IMR-90 (cell line): ENCODE measurements at regions not wholly inside any gene's neighbourhood (a gene's known extent, or its start where the extent isn't known, plus 50 kb on each side); places are given as distances from the start of the nearest gene placed in this dataset.

Source experiments
- ATAC-seq: fragments of 200-7000 bp; cut with Tn5 transposase; 2 replicates; pipeline ENCODE4 v1.9.1; 2020; ENCODE audit warnings: low read depth, mild to moderate bottlenecking, moderate library complexity
- BruUV-seq: library from RNA; stranded (reverse); fragments of 400-500 nt; replicated peaks from 2 replicates; lab custom pipeline; 2021; lab: Mats Ljungman, UMichigan
- CTCF ChIA-PET: fragments of 300-600 bp; formaldehyde crosslinking; extraction: SDS; loops from one replicate; lab custom pipeline; 2021; ENCODE audit warnings: antibody characterized with exemption; lab: Yijun Ruan, JAX
- POLR2A ChIA-PET: fragments of 300-600 bp; sonication (Branson Sonifier 250); formaldehyde crosslinking; loops from one replicate; lab custom pipeline; 2022; ENCODE audit warnings: antibody characterized with exemption; ENCODE audit not compliant: unreplicated experiment; lab: Charles Lee
- DNase-seq: peaks from one replicate; pipeline ENCODE4 v3.0.0; 2013
- H2AFZ ChIP-seq: replicated peaks from 2 replicates; pipeline ENCODE3; 2013; ENCODE audit warnings: low read length, mild to moderate bottlenecking; ENCODE audit not compliant: poor library complexity
- H2AK5ac ChIP-seq: 2 replicates; pipeline ENCODE4 v1.6.1; 2013; ENCODE audit warnings: low read depth, low read length, inconsistent platforms
- H2AK9ac ChIP-seq: replicated peaks from 2 replicates; pipeline ENCODE3; 2013; ENCODE audit warnings: mild to moderate bottlenecking, low read depth, low read length, moderate library complexity; ENCODE audit not compliant: poor library complexity
- H2BK120ac ChIP-seq: 2 replicates; pipeline ENCODE4 v1.6.1; 2013; ENCODE audit warnings: low read depth, low read length, inconsistent platforms
- H2BK15ac ChIP-seq: 3 replicates; pipeline ENCODE4 v1.6.1; 2013; ENCODE audit warnings: low read depth, low read length, inconsistent platforms
- H2BK20ac ChIP-seq: 2 replicates; pipeline ENCODE4 v1.6.1; 2013; ENCODE audit warnings: low read depth, mild to moderate bottlenecking, inconsistent platforms, low read length, moderate library complexity
- H2BK5ac ChIP-seq: 2 replicates; pipeline ENCODE4 v1.6.1; 2013; ENCODE audit warnings: mild to moderate bottlenecking, low read depth, low read length, inconsistent platforms; ENCODE audit not compliant: poor library complexity, severe bottlenecking
- H3K14ac ChIP-seq: replicated peaks from 2 replicates; pipeline ENCODE4 v1.6.1; 2013; ENCODE audit warnings: low read depth, low read length, inconsistent platforms
- H3K18ac ChIP-seq: 2 replicates; pipeline ENCODE4 v1.6.1; 2013; ENCODE audit warnings: low read depth, low read length, control low read depth
- H3K23ac ChIP-seq: 2 replicates; pipeline ENCODE4 v1.6.1; 2013; ENCODE audit warnings: low read depth, low read length, inconsistent platforms
- H3K27ac ChIP-seq: 2 replicates; pipeline ENCODE4 v1.5.1; 2013; ENCODE audit warnings: mild to moderate bottlenecking, control low read depth, low read length; ENCODE audit not compliant: insufficient read depth
- H3K27me3 ChIP-seq: 2 replicates; pipeline ENCODE4 v1.6.1; 2013; ENCODE audit warnings: low read length; ENCODE audit not compliant: control insufficient read depth, insufficient read depth
- H3K36me3 ChIP-seq: 2 replicates; pipeline ENCODE4 v1.6.1; 2013; ENCODE audit warnings: low read length, mixed read lengths; ENCODE audit not compliant: control insufficient read depth, insufficient read depth
- H3K4ac ChIP-seq: 2 replicates; pipeline ENCODE4 v1.6.1; 2013; ENCODE audit warnings: low read depth, low read length, inconsistent platforms
- H3K4me1 ChIP-seq: 2 replicates; pipeline ENCODE4 v1.6.1; 2013; ENCODE audit warnings: low read length, mixed read lengths; ENCODE audit not compliant: control insufficient read depth, insufficient read depth
- H3K4me2 ChIP-seq: 2 replicates; pipeline ENCODE4 v1.6.1; 2013; ENCODE audit warnings: low read depth, mild to moderate bottlenecking, control low read depth, low read length, moderate library complexity
- H3K4me3 ChIP-seq: 2 replicates; pipeline ENCODE4 v1.5.1; 2013; ENCODE audit warnings: low read depth, mild to moderate bottlenecking, control low read depth, low read length, moderate library complexity; ENCODE audit not compliant: insufficient read depth
- H3K56ac ChIP-seq: 2 replicates; pipeline ENCODE4 v1.6.1; 2013; ENCODE audit warnings: low read length, inconsistent platforms; ENCODE audit not compliant: insufficient read depth; ENCODE audit errors: extremely low read depth
- H3K79me1 ChIP-seq, 2 experiments: 2 replicates each; pipeline ENCODE4 v1.6.1; 2013; ENCODE audit warnings: low read length in 2 of 2, inconsistent platforms in 1 of 2, low read depth in 1 of 2
- H3K9ac ChIP-seq: 2 replicates; pipeline ENCODE4 v1.6.1; 2013; ENCODE audit warnings: low read depth, low read length, control low read depth
- H3K9me1 ChIP-seq: 2 replicates; pipeline ENCODE4 v1.6.1; 2013; ENCODE audit warnings: low read length, inconsistent platforms; ENCODE audit not compliant: insufficient read depth
- H3K9me3 ChIP-seq: 2 replicates; pipeline ENCODE4 v1.6.1; 2013; ENCODE audit warnings: low read length; ENCODE audit not compliant: control insufficient read depth, insufficient read depth
- H4K20me1 ChIP-seq: 2 replicates; pipeline ENCODE4 v1.6.1; 2013; ENCODE audit warnings: low read length, inconsistent platforms; ENCODE audit not compliant: insufficient read depth
- H4K5ac ChIP-seq: 2 replicates; pipeline ENCODE4 v1.6.1; 2013; ENCODE audit warnings: mild to moderate bottlenecking, low read depth, low read length, control low read depth
- H4K8ac ChIP-seq, 2 experiments: 2 replicates each; pipeline ENCODE4 v1.6.1; 2013; ENCODE audit warnings: low read depth in 2 of 2, low read length in 2 of 2, control low read depth in 1 of 2, inconsistent platforms in 1 of 2
- H4K91ac ChIP-seq: 2 replicates; pipeline ENCODE4 v1.6.1; 2013; ENCODE audit warnings: low read depth, low read length, inconsistent platforms; ENCODE audit not compliant: insufficient read depth
- BHLHE40 ChIP-seq: fragments of 150-350 bp; IDR thresholded peaks from 2 replicates; pipeline ENCODE4 v1.6.1; 2016; ENCODE audit warnings: mild to moderate bottlenecking, low read depth, low read length
- CHD1 ChIP-seq: IDR thresholded peaks from 2 replicates; pipeline ENCODE4 v1.6.1; 2012; ENCODE audit warnings: low read depth, low read length, improper control_type of control experiment
- CTCF ChIP-seq: conservative IDR thresholded peaks from 2 replicates; pipeline ENCODE4 v1.5.1; 2012; ENCODE audit warnings: mild to moderate bottlenecking, low read depth, low read length, improper control_type of control experiment
- ELK1 ChIP-seq: fragments of 150-350 bp; IDR thresholded peaks from 2 replicates; pipeline ENCODE4 v1.6.1; 2016; ENCODE audit warnings: low read depth, mild to moderate bottlenecking, low read length, moderate library complexity, borderline replicate concordance
- FOS ChIP-seq: fragments of 150-350 bp; IDR thresholded peaks from 2 replicates; pipeline ENCODE4 v1.6.1; 2016; ENCODE audit warnings: low read depth, low read length
- MAFK ChIP-seq: IDR thresholded peaks from 2 replicates; pipeline ENCODE4 v1.6.1; 2012; ENCODE audit warnings: low read depth, low read length, improper control_type of control experiment
- MAZ ChIP-seq: IDR thresholded peaks from 2 replicates; pipeline ENCODE4 v1.6.1; 2012; ENCODE audit warnings: low read depth, mild to moderate bottlenecking, low read length, improper control_type of control experiment, moderate library complexity, borderline replicate concordance
- MXI1 ChIP-seq: IDR thresholded peaks from 2 replicates; pipeline ENCODE4 v1.6.1; 2012; ENCODE audit warnings: low read depth, mild to moderate bottlenecking, low read length, moderate library complexity, borderline replicate concordance
- NFE2L2 ChIP-seq: fragments of 150-350 bp; IDR thresholded peaks from 2 replicates; pipeline ENCODE4 v1.6.1; 2016; ENCODE audit warnings: low read depth, mild to moderate bottlenecking, low read length
- POLR2A ChIP-seq: IDR thresholded peaks from 2 replicates; pipeline ENCODE4 v1.6.1; 2012; ENCODE audit warnings: mild to moderate bottlenecking, low read depth, low read length
- RAD21 ChIP-seq: IDR thresholded peaks from 2 replicates; pipeline ENCODE4 v1.6.1; 2012; ENCODE audit warnings: low read length, improper control_type of control experiment
- RCOR1 ChIP-seq: IDR thresholded peaks from 2 replicates; pipeline ENCODE4 v1.6.1; 2012; ENCODE audit warnings: mild to moderate bottlenecking, low read length, improper control_type of control experiment; ENCODE audit not compliant: insufficient replicate concordance
- RFX5 ChIP-seq: IDR thresholded peaks from 2 replicates; pipeline ENCODE4 v1.8.0; 2012; ENCODE audit warnings: low read depth, mild to moderate bottlenecking, low read length, moderate library complexity
- SMC3 ChIP-seq: fragments of 150-350 bp; IDR thresholded peaks from 2 replicates; pipeline ENCODE4 v1.6.1; 2016; ENCODE audit warnings: low read depth, mild to moderate bottlenecking, antibody characterized with exemption, low read length, moderate library complexity
- WGBS, 2 experiments: methylation state at CpG; one replicate each; pipeline versions ENCODE4 v1.1.5 to v1.1.7; 2013; ENCODE audit warnings: missing lambda C conversion rate in 2 of 2; ENCODE audit not compliant: insufficient read length in 1 of 2; ENCODE audit errors: extremely low coverage in 2 of 2; 5-methylcytosine and 5-hydroxymethylcytosine counted together
- dilution Hi-C: fragments of 300-500 bp; cut with HindIII; formaldehyde crosslinking; loops from one replicate; pipeline ENCODE4 v1.14.3; 2018; ENCODE audit warnings: low sequenced_read_pairs; ENCODE audit not compliant: unreplicated experiment
- in situ Hi-C: fragments of 300-500 bp; cut with MboI; formaldehyde crosslinking; loops from 3 replicates; pipeline ENCODE4 v1.14.3; 2019; ENCODE audit warnings: low sequenced_read_pairs, inconsistent platforms, mixed read lengths
- intact Hi-C: fragments of 100-400 bp; cut with micrococcal nuclease; formaldehyde crosslinking; loops from 2 replicates; pipeline ENCODE4 v1.10.0; 2022

GRCh38 chr4:36508394-36508793 is 227.0 kb downstream of the DTHD1 start:
- Histone ChIP-seq H3K9me3 (peaks cover 1% of the 10 kb centered on the region), H3K79me1 (no peaks in the 10 kb centered on the region), H4K8ac (no peak overlapping the region), H2AFZ (no peak overlapping the region), H3K36me3 (no peaks in the 10 kb centered on the region), H2BK15ac (no peak overlapping the region), H3K9ac (no peak overlapping the region), H3K4me3 (no peak overlapping the region), H3K18ac (no peak overlapping the region), H4K91ac (no peak overlapping the region), H2AK9ac (no peak overlapping the region), H2BK120ac (no peak overlapping the region), H2BK20ac (no peak overlapping the region), H3K27me3 (no peaks in the 10 kb centered on the region), H3K14ac (no peak overlapping the region), H3K4me1 (no peaks in the 10 kb centered on the region), H4K20me1 (no peaks in the 10 kb centered on the region), H4K5ac (no peak overlapping the region), H3K56ac (no peak overlapping the region), H3K27ac (no peak overlapping the region), H3K4me2 (no peak overlapping the region), H3K23ac (no peak overlapping the region), H3K4ac (no peak overlapping the region), H2BK5ac (no peak overlapping the region), H3K9me1 (no peaks in the 10 kb centered on the region), H2AK5ac (no peak overlapping the region)
- no TSS peak for BruUV-seq
- ChIA-PET POLR2A (no interaction called here), CTCF (no interaction called here)
- no CpG with 5 or more reads among the region's 2 CpGs for WGBS, 2 experiments
- in situ Hi-C loops (no loop called here), dilution Hi-C loops (no loop called here), intact Hi-C loops (no loop called here)
- TF ChIP-seq FOS (no peak), POLR2A (no peak), RCOR1 (no peak), SMC3 (no peak), RAD21 (no peak), ELK1 (no peak), CTCF (no peak), CHD1 (no peak), MXI1 (no peak), RFX5 (no peak), NFE2L2 (no peak), MAFK (no peak), MAZ (no peak), BHLHE40 (no peak)
- DNase-seq = no peak
- ATAC-seq = no peak
